Right hindlimb (tissue), 1 donor: ENCODE measurements at regions not wholly inside any gene's neighbourhood (a gene's known extent, or its start where the extent isn't known, plus 50 kb on each side); places are given as distances from the start of the nearest gene placed in this dataset.

Experiments used
- DNase-seq: peaks from one replicate; pipeline ENCODE4 v3.0.0-alpha.2; 2018

DNA sequence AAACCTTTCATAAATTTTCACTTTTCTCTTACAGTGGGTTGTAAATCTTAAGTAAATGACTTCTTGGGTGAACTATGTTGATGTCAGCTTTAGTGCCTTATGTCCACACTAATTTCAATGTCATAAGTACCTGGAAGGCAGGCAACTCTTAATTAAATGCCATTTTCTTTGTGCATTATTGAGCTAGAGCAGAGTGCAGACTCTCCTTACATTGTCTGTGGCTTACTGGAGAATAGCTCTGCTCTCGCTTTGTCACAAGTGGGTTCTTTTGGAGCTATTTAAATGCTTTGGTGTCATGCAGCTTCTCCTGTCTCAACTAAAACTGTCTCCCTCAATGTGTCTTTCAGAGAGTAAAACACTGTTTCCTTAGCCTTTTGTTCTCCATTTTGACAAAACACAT, 411.6 kb downstream of the STIM2 start:
- DNase-seq = no peak

DNA sequence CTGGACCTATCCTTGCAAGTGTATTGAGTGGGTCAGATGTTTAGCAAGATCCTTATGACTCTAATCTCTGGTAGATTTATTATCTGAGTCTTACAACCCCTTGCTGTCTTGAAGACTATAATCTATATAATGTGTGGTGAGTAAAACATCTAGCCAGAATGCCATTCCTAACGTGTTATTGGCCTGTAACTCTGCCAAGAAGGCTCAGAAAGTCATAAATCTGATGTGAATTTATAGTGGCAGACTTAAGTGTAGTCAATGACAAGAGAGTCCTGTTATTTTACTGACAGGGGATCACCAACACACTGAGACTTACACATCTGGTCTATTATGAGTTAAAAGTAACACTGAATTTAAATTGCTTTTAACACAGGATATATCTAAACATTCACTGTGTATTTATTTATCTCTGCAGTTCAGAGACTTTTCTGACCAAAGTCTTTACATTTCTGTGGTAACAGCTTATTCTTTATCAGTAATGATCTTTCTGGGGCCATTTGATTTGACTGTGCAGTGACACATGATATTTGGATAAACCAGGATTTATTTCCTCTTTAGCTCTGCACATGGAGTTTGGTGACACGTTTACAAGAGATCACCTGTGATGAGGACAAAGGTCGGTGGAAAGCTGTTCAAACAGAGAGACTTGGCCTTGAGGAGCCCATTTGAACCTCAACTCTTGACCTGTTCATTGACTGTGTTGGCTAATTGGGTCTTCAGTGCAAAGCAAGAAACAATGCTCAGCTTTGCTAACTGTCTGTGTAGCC, 415.8 kb downstream of the STIM2 start:
- DNase-seq = no peak

DNA sequence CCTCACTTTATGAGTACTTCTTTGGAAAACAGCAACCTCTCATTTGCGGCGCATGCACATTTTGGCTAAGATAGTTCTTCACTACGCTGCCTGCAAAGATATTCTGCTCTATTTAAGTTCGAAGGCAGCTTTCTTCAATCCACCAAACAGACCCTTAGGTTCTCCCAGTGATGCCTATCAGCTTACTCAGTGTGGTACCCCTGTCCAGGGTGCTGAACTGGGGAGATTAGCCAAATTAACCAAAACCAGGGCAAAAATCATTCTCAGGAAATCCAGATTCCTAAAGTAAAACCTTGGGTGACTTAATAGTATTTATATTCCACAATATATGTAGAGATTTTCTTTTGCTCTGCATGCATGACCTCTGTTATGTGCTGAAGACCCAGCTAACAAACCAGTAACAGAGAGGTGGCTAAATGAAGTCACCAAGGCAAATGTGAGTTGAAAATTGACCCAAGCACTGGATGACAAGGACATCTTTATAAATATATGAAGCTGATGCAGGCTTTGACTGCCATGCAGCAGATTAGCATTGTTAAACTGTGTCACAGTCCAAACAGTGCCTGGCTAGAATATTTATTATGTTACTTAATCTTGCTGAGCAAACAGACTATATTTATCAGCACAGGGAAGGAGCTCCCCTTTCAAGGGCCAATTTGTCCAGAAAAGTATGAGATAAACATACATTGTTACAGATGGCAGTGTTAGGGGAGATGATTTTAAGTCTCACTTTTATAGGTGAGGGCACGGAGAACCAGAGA, 418.2 kb downstream of the STIM2 start:
- DNase-seq = peak; percentile 58

DNA sequence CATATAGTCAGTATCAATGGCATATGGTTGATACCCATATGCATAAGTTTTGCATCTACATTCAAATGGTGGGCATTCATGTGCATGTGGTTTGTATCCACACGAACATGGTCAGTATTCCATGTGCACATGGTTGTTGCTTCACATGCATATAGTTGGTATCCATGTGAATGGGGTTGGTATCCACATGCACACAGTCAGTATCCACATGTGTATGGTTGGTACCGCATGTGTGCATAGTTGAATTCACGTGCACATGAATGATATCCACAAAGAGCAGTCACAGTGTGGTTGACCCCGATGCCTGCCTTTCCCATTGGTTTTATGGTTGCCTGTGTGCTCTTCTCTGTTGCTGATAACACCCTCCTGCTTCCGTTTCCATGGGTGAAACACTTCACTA, 427.9 kb downstream of the STIM2 start:
- DNase-seq = no peak

DNA sequence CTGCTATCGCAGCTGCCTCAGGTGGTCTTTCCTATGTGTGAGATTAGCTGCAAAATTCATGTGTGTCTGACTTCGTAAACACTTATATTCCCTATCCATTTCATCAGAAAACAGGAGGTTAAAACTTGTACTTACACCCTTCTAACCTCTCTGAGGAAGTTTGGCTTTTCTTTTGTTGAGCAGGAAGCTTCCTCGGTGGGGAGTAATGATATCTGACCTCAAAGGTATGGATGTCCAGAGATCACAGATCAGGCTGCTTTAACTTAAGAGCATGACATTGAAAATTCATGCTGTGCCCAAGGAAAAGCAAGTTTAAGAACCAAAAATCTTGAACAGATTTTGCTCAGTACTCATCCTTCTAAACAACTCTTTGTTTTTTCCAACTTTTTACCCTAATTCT, 429.1 kb downstream of the STIM2 start:
- DNase-seq = no peak

DNA sequence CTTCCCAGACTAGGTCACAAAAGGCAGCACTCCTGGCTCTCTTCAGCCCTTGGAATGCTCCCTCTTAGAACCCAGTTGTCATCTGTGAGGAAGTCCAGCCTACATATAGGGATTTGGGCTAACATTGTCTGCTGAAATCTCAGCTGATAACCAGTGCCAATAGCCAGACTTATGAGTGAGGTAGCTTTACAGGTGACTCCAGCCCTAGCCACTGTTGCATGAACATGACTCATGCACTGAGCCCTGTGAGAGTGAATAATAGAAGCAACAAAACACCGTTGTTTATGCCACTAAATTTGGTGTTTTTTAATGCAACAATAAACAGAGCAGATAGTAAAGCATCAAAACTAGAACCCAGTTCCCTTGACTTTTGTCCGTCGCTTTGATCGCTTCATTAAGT, 433.2 kb downstream of the STIM2 start:
- DNase-seq = no peak

DNA sequence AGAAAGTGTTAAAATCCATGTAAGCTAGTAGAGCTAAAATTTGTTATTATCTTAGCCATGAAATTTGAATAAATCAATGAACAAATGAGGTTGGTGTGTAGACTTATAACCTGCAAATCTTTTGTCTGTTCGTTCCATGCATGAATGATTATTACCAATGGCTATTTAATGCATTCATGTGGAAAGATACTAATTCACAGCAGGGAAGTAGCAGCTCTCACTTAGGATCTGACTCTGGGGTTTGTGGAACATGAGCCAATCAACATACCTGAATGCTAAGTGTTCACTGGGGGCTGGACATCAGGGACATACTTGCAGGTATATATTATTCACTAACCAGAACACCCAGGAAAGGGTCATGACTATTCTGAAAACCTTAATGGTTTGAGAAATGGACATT, 444.1 kb downstream of the STIM2 start:
- no peak for DNase-seq

DNA sequence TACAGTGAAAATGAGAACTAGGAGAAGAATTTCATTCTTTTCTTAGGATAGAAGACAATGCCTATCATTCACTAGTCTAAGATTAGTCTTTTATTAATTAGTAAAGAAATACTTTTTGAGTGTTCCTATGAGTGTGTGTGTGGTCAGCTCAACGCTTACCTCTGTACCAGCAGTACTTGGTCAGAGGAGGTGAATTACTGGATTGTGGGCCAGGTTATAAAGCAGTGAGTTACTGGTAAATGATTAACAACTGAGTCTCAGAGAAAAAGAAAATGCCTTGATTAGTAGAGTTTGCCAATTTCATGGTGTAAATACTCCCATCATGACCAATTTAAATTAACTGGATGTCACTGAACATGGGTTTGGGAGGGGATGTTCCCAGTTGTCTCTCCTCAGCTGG, 444.6 kb downstream of the STIM2 start:
- no peak for DNase-seq

DNA sequence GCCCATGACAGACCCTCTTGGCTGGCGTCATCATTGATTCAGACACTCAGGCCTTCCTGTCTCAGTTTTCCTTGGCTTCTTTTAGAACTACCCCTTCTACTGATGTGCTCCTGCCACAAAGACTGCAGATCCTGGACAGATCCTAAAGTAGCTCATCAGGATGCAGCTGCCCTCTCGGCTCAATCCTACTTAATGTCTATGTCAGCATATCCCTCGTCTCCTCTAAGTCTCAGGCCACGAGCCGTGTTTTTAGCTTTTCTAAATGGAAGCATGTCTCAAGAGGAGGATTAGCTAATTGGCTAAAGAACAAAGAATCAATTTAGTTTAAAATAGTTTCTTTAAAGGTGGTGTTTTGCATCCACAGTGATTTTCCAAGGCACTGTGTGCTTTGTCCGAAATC, 447.7 kb downstream of the STIM2 start:
- no peak for DNase-seq

DNA sequence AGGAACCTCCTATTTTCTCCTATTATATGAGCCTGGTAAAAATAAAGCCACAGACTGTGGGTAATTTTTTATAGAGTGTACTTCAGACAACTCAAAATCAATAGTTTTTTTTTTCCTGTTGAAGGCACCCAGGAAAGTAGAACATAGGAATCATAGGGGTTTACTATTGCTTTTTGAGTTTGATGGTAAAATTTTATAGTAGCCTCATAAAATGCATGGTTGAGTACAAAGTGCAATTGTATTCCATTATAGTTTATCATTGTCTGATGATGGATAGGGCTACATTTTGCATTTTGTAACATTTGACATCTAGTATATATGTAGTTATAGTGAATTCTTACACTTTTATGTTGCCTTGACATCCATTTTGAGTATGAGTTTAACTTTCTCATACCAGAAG, 455.0 kb downstream of the STIM2 start:
- DNase-seq = no peak

DNA sequence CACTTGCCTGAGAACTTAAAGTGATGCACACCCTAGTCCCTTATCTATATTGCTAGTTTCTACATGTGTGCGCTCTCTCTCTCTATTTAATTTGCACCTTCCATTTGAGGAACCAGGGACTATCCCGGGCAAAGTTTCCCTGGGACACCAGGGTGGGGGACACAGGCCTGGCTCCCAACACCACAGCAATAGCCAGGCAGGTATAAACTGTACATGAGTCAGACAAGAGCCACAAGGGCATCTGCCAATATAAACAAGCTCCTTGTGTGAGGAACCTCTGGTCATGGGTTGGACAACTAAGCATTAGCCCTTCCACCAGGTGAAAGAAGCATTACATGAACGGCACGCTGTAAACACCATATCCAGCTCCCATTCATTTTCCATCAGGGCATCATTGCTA, 455.5 kb downstream of the STIM2 start:
- no peak for DNase-seq

DNA sequence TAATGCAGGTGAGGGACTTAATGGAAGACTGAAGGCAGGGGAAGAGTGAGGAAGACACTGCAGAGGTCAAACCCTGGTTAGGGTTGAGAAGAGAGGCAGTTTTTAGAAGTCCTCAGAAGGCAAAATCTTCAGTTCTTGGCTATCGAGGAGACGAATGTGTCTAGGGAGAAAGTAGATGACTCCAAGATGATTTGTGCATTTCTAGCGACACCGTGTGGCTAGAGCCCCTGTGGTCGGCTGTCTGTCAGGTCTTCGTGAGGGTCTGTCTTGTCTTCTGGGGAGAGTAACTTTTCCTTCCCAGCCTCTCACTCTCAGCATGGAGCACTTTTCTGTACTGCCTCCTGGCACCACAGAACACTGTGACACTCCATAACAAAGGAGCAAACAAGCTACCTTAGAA, 458.1 kb downstream of the STIM2 start:
- peak; percentile 69 for DNase-seq

DNA sequence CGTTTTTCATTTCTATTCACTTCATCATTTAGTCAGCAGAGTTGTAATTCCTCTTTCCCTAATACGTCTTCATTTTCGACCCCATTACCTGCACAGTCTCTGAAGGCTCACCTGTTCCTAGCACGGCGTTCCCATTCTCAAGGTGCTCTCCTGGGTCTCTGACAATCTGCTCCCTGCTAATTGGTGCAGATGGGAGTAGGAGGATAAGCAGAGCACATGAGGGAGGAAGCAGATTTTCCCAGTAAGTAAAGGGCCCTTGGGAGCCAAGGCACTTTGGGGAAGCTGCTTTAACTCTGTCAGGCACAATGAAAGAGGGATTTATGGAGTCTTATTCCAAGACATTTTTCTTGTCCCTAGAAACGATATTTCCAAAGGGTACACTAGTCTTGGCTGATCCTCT, 466.4 kb downstream of the STIM2 start:
- no peak for DNase-seq

DNA sequence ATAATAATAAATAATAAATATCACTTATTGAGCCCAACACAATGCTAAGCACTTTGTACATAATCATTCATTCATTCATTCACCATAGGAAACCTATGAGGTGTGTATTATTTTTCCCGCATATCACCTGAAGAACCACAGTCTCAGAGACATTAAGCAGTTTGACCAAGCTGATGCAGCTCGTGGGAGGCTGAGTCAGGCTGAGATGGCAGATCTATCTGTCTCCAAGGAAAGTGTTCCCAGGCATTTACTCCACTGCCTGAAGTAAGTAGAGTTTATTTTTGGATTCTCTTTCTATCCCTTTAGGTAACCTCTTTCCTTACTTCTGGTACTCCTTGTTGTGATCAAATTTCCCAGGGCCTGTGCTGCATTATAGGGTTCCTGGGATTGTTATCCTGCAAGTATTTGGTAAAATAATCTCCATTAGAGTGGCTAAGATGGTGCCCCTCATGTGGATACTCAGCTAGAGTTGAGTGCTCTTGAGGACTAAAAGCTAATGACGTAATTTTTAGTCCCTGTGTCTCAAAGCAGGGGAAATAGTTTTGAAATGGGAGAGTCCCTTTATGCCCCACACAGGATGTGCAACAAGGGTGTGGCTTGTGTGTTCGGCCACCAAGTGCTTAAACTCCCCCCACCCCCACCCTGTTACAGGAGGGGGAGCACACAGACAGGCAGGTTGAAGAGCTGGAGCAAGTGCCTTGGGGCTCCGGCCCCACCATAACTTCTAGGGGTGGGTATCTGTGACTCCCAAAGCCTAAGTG, 467.0 kb downstream of the STIM2 start:
- DNase-seq = no peak

DNA sequence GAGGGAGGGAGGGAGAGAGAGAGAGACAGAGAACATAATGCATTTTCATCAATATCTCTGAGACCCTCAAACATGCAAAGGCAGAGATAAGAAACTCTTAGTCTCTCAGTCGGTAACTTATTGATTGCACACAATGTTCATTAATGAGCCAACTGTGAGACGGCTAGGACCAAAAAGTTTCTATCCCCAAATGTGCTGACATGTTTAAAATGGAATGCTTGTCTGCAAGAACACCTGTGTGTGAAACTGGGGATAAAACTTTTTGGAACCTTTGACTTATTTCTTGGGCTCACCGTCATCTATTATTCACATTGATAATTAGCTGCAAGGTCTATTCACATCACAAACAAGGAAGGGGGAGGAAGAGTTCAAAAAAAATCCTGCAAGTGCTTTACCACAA, 477.9 kb downstream of the STIM2 start:
- DNase-seq = no peak

DNA sequence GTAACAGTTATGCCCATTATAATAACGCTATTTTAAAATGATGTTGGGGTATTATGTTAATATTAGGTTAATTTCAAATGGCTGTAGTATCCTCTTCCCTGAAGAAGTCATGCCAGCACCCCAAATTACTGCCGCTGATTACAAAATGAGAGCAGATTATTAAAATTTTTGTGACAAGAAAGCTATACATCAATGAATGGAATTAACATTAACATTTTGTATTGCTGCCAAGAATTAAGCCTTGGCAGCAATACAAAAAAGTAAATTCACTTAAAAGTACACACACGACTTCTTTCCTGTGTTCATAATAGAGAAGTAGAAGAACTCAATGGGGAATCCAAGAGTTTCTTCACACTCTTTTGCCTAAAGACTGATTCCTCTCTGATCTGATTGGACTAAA, 482.8 kb downstream of the STIM2 start:
- no peak for DNase-seq

DNA sequence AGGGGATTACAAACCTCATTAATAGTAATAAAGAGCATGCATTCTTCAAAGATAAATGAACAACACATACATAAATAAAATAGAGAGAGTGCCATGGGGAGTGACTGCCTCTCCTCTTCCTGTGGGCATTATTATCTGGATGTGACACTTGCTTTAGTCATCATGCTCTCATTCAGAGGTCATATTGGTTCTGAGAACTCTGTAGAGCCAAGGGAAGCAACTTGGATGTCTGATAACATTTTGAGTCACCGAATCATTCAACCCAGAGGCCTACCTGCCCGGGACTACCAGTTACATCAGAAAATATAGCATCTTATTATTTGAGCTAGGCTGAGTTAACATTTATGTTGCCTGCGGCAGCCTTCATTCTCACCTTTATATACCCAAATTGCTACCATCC, 489.5 kb downstream of the STIM2 start:
- no peak for DNase-seq

DNA sequence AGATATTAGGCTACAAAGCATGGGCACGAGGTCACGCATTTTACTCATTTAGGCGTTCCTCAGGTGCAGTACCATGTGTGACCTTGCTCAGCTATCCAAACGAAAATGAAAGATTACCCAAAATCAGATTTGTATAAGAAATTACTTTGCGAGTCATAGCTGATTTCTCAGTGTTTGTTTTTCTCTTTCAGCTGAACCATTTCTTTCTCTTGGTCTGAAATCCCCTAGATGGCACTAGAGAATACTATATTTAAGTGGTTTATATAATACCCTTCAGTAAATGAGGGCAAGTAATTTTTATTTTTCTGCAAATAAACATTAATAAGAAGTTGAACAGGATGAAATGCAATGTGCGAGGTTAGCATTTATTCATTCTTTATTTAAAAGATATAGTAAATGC, 496.6 kb downstream of the STIM2 start:
- no peak for DNase-seq

DNA sequence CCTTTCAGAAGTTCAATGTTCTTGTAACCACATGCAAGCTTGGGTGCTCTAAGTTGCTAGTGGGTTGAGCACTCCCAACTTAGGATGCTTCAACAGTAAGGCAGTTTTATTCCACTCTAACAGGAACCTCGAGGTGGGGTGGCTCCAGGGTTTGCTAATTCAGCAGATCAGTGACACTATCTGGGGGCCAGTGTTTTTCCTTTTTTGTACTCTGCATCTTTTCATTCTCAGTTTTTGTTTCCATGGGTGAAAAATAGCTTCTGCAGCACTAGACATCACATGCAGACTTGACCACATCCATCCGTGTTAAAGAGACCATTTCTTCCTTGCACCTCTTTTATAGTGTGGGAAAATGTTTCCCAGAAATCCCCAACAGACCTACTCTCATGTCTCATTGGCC, 497.6 kb downstream of the STIM2 start:
- no peak for DNase-seq

DNA sequence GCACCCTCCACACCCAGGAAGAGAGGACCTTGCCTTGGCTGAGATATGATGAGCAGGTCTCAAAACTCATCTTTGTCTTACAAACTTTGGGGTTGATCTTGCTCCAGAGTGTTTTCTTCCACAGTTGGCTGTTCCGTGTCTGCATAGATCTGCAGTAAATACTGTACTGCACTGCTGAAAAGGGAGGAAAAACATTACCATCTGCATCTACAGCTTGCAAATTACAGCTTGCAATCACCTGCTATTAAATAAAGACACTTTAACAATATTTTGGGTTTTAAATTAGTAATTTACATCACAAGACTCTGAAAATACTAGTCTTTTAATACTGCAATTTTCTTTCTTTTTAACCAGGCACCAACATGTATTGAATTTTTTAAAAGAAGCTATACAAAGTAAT, 499.5 kb downstream of the STIM2 start:
- DNase-seq = no peak

DNA sequence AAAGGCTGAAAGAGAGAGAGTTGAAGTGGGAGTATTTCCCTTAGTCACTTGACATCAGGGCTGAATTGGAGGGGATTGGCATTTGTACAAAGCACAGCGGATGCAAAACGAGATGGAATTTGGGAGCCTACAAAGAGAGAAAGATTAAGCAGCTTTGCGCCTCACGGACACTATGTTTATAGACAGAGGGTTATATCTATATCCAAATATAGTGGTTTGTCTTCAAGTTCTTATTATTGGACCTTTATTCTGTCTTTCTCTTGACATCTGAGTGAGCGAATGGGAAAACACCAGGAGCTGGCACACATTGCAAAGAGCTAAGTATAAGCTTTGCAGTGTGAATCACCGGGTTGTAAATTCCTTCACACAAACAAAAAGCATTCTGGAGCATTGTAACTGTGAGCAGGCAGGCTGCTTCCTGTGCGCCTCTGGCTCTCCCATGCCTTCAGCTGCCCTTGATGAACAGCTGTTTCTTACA, 500.2 kb downstream of the STIM2 start:
- peak; percentile 43 for DNase-seq

DNA sequence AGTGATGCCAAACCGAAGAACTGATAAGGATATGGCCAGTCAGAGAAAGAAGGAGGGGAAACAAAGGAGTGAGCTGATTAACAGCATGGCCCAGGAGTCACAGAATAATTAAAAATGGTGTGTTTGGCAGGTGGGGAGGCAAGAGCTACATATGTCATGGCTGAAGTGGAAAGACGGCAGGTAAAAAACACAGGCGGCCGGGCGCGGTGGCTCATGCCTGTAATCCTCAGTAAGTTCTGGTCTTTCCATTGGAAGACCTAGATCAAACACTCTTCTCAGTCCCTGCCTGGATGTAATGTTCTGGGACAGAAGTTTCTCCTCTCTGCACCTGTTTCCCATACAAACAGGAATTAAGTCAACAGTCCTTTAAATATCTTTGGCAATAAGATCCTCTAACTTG, 503.9 kb downstream of the STIM2 start:
- DNase-seq = no peak

DNA sequence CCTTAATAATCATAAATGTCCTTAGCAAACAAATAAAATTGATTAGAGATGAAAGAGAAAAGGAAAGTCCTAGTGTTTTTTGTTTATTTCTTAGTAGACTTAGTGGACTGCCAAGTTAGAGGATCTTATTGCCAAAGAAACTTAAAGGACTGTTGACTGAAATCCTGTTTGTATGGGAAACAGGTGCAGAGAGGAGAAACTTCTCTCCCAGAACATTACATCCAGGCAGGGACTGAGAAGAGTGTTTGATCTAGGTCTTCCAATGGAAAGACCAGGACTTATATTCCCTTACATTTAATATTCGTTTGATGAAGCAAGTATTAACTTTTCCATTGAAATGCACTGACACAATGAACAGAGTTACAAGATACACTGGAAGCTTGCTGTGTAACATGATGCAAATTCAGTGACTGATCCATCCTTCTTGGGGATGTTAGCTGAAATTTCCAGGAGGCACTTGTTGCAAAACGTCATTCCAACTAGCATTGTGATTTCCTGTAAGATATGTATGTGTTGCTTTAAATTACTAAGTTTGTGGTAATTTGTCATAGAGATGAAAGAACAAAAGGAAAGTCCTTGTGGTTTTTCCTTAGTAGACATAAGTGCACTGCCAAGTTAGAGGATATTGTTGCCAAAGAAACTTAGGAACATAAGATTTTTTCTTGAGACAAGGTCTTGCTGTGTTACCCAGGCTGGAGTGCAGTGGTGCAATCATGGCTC, 505.6 kb downstream of the STIM2 start:
- DNase-seq = no peak
